ENCODE measurements at regions not wholly inside any gene's neighbourhood (a gene's known extent, or its start where the extent isn't known, plus 50 kb on each side); places are given as distances from the start of the nearest gene placed in this dataset.

- POLR2A ChIA-PET = no interaction called here
- H3K9me3 Mint-ChIP-seq = no peaks in the 10 kb centered on the region
- no peaks in the 10 kb centered on the region for H3K36me3 Mint-ChIP-seq
- no peak for ATAC-seq
- CTCF ChIA-PET = no interaction called here
- DNase-seq (ENCODE audit: low spot score) = no peak
- no peak overlapping the region for H3K4me3 Mint-ChIP-seq
- peaks cover 4% of the 10 kb centered on the region for H3K4me1 Mint-ChIP-seq
- H3K27me3 Mint-ChIP-seq (ENCODE audit: low read depth) = no peaks in the 10 kb centered on the region
- no peak overlapping the region for H3K27ac Mint-ChIP-seq
- TF ChIP-seq RORB (CRISPR knock-in tag; IDR thresholded peaks at IDR 0.05) (no peak), MYBL2 (CRISPR knock-in tag; IDR thresholded peaks at IDR 0.05) (no peak), AFF4 (CRISPR knock-in tag; IDR thresholded peaks at IDR 0.05; ENCODE audit: borderline replicate concordance) (no peak), ATF1 (CRISPR knock-in tag; IDR thresholded peaks at IDR 0.05) (no peak), ZNF396 (CRISPR knock-in tag; IDR thresholded peaks at IDR 0.05; ENCODE audit: borderline replicate concordance) (no peak), ATF2 (CRISPR knock-in tag; IDR thresholded peaks at IDR 0.05; ENCODE audit: borderline replicate concordance, low read depth) (no peak), ZNF671 (CRISPR knock-in tag; IDR thresholded peaks at IDR 0.05) (no peak), GRHL2 (CRISPR knock-in tag; IDR thresholded peaks at IDR 0.05; ENCODE audit: insufficient replicate concordance, severe bottlenecking) (no peak), E2F1 (CRISPR knock-in tag; IDR thresholded peaks at IDR 0.05) (no peak), PRDM15 (CRISPR knock-in tag; IDR thresholded peaks at IDR 0.05) (no peak), CREM (CRISPR knock-in tag; IDR thresholded peaks at IDR 0.05) (no peak), ETV6 (CRISPR knock-in tag; IDR thresholded peaks at IDR 0.05) (no peak), USF2 (CRISPR knock-in tag; IDR thresholded peaks at IDR 0.05) (no peak), TEAD1 (CRISPR knock-in tag; IDR thresholded peaks at IDR 0.05) (no peak), EMX1 (CRISPR knock-in tag; IDR thresholded peaks at IDR 0.05) (no peak)
- TF ChIP-seq, protein P1, sequence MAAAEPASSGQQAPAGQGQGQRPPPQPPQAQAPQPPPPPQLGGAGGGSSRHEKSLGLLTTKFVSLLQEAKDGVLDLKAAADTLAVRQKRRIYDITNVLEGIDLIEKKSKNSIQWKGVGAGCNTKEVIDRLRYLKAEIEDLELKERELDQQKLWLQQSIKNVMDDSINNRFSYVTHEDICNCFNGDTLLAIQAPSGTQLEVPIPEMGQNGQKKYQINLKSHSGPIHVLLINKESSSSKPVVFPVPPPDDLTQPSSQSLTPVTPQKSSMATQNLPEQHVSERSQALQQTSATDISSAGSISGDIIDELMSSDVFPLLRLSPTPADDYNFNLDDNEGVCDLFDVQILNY (CRISPR knock-in tag; IDR thresholded peaks at IDR 0.05) = no peak
- TF ChIP-seq, protein P2, sequence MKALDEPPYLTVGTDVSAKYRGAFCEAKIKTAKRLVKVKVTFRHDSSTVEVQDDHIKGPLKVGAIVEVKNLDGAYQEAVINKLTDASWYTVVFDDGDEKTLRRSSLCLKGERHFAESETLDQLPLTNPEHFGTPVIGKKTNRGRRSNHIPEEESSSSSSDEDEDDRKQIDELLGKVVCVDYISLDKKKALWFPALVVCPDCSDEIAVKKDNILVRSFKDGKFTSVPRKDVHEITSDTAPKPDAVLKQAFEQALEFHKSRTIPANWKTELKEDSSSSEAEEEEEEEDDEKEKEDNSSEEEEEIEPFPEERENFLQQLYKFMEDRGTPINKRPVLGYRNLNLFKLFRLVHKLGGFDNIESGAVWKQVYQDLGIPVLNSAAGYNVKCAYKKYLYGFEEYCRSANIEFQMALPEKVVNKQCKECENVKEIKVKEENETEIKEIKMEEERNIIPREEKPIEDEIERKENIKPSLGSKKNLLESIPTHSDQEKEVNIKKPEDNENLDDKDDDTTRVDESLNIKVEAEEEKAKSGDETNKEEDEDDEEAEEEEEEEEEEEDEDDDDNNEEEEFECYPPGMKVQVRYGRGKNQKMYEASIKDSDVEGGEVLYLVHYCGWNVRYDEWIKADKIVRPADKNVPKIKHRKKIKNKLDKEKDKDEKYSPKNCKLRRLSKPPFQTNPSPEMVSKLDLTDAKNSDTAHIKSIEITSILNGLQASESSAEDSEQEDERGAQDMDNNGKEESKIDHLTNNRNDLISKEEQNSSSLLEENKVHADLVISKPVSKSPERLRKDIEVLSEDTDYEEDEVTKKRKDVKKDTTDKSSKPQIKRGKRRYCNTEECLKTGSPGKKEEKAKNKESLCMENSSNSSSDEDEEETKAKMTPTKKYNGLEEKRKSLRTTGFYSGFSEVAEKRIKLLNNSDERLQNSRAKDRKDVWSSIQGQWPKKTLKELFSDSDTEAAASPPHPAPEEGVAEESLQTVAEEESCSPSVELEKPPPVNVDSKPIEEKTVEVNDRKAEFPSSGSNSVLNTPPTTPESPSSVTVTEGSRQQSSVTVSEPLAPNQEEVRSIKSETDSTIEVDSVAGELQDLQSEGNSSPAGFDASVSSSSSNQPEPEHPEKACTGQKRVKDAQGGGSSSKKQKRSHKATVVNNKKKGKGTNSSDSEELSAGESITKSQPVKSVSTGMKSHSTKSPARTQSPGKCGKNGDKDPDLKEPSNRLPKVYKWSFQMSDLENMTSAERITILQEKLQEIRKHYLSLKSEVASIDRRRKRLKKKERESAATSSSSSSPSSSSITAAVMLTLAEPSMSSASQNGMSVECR (CRISPR knock-in tag; IDR thresholded peaks at IDR 0.05; ENCODE audit: borderline replicate concordance) = no peak
- TF ChIP-seq, protein P3, sequence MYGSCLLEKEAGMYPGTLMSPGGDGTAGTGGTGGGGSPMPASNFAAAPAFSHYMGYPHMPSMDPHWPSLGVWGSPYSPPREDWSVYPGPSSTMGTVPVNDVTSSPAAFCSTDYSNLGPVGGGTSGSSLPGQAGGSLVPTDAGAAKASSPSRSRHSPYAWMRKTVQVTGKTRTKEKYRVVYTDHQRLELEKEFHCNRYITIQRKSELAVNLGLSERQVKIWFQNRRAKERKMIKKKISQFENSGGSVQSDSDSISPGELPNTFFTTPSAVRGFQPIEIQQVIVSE (CRISPR knock-in tag; IDR thresholded peaks at IDR 0.05; ENCODE audit: borderline replicate concordance) = no peak
- TF ChIP-seq, protein P4, sequence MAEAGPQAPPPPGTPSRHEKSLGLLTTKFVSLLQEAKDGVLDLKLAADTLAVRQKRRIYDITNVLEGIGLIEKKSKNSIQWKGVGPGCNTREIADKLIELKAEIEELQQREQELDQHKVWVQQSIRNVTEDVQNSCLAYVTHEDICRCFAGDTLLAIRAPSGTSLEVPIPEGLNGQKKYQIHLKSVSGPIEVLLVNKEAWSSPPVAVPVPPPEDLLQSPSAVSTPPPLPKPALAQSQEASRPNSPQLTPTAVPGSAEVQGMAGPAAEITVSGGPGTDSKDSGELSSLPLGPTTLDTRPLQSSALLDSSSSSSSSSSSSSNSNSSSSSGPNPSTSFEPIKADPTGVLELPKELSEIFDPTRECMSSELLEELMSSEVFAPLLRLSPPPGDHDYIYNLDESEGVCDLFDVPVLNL (CRISPR knock-in tag; IDR thresholded peaks at IDR 0.05; ENCODE audit: borderline replicate concordance, low read depth) = no peak
These were observed 93.7 kb downstream of the CTH start for GRCh38 chr1:70504821-70505193.

Data from WTC11 (cell line).